HS-5 (cell line): ENCODE measurements at regions not wholly inside any gene's neighbourhood (a gene's known extent, or its start where the extent isn't known, plus 50 kb on each side); places are given as distances from the start of the nearest gene placed in this dataset.

Source experiments
- DNase-seq: peaks from one replicate; pipeline ENCODE4 v3.0.0-alpha.2; 2012; ENCODE audit warnings: low read depth

DNA sequence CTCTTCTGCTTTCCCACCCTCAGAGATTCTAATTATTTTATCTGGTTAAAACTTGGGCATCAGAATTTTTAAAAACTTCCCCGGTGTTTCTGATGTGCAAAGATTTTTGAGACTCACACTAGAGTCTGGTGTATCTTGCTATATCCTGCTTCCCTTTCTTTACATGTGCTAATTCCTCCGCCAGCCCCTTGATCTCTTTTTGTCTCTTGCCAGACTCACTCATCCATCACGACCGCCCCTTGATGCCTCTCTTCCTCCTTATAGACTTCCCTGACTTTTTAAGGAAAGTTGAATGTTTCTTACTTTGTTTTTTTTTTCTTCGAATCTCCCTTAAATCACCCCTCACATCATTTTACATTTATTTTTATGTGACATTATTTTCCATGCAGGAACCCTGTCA lies 274.9 kb upstream of the PITX2 start:
- DNase-seq = no peak

DNA sequence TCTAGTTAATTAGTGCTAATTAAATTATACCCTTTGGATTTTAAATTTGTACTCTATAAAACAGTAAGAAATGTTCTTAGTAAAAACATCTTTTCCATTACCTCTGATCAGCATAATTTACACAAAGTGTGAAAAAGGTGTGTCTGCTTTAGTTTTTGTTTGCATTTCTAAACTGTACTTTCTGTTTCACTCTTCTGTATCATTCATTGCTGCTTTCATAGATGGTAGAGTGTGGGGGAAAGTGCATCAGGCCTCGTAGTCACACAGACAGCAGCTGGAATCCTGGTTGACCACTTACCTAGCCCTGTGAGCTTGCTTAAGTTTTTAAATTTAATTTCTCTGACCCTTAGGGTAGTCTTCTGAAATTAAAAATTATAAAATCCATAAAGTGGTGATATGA lies 275.4 kb upstream of the PITX2 start:
- DNase-seq = no peak

DNA sequence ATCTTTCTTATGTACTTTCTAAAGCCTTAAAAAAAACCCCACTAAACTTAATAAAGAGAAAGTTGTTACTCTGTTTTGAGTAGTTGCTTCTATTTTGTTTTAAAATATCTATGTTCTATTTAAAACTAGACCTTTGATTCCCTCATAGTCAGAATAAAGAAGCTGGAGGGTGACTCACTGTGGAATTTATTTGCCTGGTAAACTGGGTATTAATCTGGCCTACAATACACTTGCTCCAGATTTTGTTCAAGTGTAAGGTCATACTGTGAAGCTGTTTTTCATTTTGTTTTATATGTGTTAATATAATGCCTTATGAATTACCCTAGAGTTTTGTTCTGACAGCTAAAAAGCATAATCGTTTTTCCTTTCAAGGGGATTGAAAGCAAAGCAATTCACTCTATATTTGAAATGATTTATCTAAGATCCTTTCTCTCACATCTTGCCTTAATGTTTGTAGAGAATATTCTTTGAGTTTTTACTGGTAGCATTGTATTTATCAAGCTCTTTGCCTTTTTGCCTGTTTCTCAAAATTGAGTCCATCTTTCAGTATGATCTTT lies 277.4 kb upstream of the PITX2 start:
- no peak for DNase-seq

DNA sequence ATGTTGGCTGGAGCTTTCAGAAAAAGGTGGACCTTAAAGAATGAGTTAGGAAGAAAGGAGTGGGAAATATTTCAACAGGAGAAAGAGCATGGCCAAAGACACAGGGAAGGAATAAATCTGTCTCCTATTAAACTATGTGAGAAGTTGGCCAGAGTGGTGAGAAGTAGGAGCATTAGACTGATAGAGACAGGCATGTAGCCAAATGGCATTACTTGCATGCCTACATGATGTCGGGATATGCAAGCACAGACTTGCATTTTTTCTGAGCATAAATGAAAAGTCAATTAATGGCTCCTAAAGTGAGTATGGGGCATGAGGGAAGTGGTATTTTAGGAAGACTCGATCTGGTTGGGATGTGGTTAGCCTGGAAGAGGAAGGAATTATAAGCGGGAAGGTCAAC lies 279.6 kb upstream of the PITX2 start:
- no peak for DNase-seq

DNA sequence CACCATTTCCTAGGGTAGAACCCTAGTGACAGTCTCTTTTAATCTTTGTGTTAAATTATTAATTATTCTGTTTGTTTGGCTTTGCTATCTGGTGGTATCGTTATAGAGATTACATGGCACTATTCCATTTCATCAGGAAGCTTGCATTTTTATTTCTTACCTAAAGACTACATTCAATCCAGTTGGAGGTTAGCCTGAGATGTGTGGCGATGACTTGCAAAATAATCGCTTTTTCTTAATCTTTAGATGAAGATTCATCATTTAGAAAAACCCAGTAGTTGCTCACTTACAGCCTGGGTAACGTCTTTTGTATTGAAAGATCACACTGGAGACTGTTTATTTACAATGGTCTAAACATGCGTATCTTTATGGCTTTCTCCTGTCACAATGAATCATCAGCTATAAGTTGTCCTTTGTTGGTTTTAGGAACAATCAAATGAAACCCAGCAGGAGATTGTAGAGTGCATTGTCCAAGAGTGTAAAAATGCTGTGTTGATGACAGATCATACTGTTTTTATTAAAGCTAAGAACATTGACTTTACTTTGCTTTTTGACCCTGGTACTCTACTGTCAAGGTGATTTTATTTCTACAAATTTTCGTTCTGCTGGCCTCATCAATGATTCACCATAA lies 281.7 kb upstream of the PITX2 start:
- DNase-seq = no peak

DNA sequence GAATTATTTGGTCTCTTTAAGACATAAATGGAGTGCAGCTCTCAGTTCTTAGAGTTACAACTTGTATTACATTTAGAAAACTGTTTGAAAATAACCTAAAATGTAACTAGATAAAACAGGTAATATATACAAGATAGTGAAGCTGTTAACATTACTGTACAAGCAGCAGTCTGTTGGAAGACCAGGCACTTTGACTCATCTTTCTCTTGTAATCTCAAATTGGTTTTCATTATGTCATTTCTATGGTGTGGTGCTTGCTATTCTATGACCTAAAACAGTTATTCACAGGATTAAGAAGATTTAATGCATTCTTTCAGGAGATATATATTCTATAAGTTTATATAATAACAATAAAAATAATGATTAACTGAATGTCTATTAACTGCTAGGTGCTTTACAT lies 282.5 kb upstream of the PITX2 start:
- DNase-seq = no peak

DNA sequence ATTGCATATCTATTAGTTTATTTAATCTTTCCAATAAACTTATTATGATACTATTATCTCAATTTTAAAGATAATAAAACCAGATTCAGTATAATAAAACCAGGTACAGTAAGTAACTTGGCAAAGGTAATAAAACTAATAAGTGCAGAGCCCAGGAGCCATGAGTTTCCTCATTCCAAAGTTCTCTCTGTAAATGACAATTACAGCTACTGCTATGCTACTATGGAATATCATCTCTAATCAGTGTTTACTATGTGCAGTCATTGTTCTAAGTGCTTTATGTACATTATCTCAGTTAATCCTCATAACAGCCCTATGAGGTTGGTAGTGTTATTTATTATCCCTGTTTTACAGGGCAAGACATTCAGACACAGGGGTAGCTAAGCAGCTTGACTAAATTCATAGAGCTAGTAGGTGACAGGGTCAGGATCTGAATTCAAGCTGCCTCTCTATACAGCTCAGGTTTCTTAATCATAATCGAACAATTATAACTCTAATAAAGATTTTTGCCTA lies 285.0 kb upstream of the PITX2 start:
- no peak for DNase-seq

DNA sequence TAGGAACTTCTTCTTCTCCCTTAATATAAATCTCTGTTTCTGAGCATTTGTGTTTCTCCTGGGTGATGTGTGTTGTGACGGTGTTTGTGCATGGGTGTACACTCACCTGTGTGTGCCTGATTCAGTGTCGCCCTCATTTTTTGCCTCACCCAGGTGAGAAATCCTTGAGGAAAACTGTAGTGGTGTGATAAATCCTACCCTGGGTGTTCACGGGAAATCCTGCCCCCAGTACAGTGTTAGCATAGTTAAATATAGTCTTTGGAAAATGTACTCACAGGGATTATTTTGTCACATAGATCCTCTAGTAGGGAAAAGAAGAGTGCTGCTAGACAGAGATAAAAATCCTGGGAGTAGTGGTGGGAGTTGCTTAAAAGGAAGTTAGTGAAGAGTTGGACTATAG lies 291.9 kb upstream of the PITX2 start:
- DNase-seq = no peak

DNA sequence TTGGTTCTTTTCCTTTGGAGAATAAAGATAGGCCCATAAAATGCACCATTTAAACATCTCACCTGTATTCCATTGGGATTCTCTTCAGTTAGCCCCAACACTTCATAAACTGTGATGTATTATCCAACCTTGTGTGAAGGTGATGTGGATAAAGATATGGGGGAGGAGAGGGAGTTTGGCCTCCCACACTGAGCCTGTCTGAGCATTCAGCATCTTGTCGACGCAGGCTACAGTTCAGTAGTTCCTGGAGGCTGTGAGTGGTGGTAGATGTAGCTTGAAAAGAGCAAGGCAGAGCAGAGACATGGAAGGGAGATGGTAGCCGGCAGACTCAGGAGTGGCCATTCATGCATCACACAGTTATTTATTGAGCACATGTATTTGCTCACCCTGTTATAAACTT lies 292.4 kb upstream of the PITX2 start:
- no peak for DNase-seq

DNA sequence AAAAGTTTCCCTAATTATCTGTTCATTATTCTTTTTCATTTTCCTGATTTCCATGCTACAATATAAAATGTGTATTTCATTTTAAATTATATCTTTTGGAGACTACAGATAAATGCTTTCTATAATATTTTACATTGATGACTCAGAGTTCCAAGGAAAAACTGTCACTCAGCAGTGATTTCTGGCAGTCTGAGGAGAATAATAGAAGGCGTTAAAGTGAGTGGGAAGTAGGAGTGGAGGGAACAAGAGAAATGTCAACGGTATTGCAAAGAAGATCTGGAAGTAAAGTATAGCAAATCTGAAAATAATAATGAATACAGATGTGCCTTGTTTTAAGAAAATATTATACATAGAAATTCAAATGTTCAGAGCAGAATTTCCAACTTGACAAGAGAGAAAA lies 293.6 kb upstream of the PITX2 start:
- DNase-seq = no peak

DNA sequence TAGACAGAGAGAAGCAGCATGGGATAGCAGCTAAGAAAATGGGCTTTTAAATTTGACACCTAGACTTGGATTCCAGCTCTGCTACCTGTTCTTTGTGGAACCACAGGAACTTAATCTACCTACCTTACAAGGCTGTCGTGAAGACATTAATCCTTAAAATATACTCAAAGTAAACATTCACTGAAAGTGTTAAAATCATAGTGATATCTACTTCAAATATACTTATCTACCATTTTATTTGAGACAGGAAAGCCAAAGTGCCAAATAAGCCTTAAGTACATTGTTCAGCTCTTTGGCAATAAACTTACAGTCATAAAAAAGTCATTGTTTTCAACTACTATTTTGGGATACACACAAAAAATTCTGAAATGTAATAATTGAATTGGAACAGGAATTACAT lies 295.0 kb upstream of the PITX2 start:
- no peak for DNase-seq

DNA sequence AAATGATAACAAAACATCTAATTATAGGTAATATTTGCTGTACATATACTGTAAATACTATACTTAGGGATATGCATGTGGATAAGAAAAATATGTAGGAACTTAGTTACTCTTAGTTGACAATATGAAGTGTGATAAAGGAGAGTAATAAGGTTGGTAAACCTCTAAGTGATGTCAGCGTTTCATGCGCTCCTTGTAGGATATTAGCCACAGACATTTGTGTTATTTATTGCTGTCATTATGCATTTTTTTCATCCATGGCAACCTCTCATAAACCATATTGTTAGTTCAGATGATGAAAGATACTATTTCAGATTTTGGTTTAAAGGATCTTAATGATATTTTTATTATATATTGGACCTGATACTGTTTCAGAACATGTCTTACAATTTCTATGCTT lies 298.1 kb upstream of the PITX2 start:
- no peak for DNase-seq

DNA sequence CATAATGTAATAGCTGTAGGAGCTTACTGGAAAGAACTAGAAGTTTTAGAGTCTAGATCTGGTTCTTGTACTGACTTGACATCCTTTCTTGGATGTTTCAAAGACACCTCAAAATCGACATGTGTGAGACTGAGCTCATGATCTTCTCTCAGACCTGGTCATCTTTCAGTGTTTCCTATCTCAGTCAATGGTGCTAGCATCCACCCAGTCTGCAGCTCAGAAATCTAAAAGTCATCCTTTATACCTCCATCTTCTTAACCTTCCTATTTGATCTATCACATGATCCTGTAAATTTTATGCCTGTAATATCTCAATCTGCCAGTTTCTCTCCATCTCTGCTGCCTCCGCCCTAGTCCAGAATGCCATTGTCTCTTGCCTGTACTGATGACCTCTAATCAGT lies 301.9 kb upstream of the PITX2 start:
- no peak for DNase-seq

DNA sequence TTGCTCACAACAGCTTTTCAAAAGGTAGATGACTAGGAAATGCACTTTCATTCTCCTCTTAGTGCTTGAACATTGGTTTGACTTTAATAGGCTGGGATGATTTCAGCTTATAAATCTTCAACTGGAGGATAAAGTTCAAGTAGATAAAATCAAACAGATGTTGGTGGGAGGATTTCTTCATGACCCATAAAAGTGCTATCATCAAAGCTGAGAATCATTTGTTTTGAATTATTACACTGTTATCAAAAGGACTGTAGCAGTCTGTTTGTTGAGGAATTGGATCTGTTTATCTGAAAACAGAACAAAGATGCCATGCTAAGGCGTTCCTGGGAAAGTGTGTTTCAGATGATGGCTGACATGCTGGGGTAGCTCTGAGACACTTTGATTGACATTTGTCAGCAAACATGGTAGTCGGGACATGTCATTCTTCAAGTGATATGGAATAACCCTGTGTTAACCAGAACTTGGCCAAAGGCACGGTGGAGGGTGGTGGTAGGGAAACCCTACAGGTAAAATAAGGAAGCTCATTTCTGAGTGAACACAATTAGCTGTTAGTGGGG lies 304.0 kb upstream of the PITX2 start:
- no peak for DNase-seq

DNA sequence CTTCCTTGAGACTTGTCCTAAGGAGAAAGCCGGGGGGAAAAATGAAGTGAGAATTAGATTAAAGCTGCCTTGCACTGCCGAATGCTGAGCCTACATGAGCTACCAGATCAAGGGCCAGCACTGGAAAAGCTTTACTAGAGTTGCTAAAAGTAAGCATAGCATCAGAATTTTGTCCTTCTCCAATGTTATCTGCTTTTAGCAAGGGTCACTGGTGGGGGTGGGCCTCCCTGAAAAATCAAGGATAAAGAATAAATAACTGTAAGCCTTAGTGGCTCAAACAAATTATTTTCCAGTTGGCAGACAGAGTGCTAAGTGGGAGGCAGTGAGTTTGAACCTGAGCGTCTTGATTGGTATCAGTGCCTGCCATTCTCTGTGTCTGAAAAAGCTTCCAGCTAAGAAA lies 310.5 kb upstream of the PITX2 start:
- no peak for DNase-seq

DNA sequence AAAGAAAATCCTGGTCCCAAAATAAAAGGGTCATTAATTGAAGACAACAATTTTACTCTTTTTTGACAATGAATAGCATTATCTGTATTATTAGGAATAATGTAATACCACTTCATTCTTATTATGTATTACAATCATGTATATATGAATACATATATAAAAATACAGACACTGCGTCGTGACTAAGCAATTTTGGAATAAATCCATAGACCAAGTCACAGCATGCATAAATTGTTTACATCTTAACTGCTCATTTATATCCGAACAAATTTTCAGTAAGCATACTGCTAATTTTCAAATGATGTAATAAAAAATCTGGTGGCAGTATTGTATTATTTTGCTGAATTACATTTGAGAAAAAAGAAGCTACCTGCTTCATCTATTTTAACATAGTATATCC lies 321.6 kb upstream of the PITX2 start:
- no peak for DNase-seq

DNA sequence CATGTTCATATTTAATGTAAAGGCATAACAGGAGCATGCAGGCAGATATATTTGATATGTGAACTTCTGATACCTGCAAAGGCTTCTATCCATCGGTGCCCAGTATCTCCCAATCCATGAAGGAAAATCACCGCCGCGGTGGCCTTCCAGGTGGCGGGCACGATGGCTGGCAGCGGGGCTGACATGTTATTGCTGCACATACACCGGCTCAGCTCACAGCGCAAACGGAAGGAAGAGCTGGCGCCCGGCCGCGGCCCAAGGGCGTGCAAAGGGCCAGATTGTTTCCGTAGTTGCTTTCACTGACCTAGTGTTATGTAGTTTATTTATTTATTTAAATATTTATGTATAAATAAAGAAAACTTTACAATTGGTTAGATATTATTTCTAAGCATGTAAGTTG lies 322.7 kb upstream of the PITX2 start:
- no peak for DNase-seq

DNA sequence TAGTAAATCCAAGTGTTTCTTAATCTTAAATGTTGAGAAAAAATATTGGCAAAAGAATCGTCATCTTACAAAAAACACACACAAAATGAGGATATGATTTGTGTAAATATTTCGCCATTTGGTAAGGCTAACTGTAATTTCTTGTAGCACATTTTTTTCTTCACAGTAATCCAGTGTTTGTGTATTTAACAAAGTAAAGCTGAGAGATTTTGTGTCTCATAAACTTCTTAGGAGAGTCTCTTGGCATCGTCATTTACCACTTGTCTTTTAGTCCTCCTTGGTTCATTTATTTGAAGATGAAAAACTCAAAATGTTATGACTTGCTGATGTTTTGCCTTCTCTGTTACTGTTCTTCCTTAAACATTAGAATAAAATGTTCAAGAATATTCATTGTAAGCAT lies 326.7 kb upstream of the PITX2 start:
- DNase-seq = no peak

DNA sequence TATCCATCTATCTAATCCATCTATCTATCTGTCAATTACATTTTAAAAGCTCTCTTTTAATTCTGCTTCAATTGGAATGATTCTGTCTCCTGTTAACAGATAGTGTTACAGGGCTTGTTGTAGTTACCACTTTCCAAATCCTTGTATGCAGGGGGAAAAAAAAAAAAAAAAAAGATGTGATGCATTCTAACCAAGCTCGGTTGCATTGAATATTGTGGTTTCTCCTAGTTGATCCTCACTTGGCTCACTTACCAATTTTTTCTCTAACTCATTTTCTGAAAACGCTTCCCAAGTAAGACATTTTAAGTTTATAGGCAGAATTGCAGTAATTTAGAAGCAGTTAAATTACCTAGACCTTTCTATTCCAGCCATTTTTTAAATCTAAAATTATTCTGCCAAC lies 327.9 kb upstream of the PITX2 start:
- DNase-seq = no peak

DNA sequence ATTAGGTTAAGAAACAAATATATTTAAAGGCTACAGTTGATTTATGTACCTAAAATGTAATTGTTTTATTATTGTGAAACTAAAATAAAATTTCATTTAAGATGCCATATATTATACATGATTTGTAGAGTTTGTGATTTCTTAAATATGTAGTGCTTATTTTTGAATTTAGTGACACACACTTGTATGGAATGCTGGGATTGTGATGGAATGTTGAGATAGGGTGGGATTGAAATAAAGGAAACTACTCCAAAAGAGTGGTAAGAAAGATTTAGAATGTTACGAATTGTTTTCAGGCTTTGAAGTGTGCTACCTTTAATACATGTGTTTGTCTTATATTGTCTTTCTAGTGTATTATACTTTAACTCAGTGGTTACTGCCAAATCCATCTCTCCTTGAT lies 330.3 kb upstream of the PITX2 start:
- no peak for DNase-seq

DNA sequence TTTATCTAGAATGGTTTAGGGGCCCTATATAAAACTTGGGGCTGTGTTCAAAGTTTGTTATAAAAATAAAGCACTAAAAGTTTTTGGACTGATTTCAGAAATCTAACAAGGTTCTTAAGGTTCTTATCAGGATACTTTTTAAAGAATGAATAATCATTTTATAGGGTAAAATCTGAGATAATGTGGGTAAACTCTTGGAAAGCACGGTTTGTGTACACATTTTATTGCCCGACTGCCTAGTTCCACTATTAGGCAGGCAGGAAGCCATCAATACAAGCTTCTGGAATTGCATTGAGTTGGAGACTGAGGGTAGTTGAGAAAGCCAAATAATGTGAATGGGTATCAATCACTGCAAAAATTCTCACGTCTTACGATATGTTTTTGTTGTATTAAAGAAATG lies 331.0 kb upstream of the PITX2 start:
- no peak for DNase-seq

DNA sequence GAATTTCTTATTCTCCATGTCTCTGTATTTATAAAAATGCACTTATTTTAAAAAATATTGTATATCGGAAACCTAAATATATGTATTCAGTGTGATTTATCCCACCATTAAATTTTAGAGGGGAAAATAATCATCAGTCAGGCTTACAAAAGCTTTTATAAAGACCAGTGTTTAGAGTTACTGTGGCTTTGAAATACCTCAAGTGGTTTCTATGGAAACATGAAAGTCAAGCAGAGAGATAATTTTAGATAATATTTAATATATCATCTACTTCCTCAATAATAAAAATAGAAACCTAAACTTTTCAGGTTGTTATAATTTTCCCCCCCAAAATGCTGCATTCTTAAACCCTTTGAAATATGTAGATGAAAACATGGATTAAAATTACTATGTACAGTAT lies 332.9 kb upstream of the PITX2 start:
- DNase-seq = no peak

DNA sequence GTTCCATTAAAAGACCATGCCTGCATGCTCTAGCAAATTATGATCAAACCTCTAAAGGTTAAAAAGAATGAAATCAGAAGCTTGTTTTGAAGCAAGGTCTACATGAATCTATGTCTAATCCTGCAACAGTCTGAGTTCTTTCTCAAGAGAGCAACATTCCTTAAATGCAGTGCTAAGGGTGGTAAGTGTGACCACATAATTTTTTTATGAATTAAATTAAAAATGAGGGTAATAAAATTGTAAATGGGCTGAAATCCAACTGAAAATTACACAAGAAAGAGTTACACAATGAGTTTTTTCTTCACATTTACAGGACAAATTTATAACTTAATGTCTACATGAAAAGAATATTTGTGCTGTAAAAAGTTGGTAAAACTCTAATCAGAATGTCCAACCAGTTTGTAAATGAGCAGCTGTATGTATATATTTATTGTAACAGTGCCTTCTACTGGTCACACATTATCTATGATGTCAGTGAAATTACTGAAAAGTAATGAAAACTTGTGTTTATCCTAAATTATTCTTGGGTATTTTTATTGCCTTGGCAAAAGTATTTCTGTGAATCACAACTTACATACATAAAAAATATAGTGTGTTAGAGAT lies 336.3 kb upstream of the PITX2 start:
- DNase-seq = peak; percentile 11

DNA sequence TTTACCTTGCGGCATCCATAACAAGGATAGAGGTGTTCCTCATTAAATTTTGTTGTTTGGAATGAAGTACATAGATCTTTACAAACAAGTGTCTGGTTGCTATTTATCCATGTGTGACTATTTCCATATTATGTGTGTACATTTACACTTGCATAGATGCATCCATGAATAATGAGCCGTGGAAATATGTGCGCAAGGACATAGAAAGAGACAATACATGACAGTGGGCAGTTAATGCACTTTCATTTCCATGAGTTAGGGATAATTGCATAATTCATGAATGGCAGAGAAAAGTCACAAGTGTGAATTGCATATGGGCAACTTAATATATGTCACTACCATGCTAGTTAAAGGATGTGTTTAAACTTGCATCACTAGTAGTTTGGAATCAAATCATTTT lies 338.2 kb upstream of the PITX2 start:
- no peak for DNase-seq
